GM10266 (cell line): ENCODE measurements at regions not wholly inside any gene's neighbourhood (a gene's known extent, or its start where the extent isn't known, plus 50 kb on each side); places are given as distances from the start of the nearest gene placed in this dataset.

Experiments used
- DNase-seq: peaks from one replicate; pipeline ENCODE4 v3.0.0; 2012; ENCODE audit errors: extremely low spot score
- CTCF ChIP-seq: IDR thresholded peaks from 2 replicates; pipeline ENCODE4 v1.5.1; 2012; ENCODE audit warnings: mild to moderate bottlenecking, low read depth; ENCODE audit not compliant: control insufficient read depth, insufficient read depth; ENCODE audit errors: missing control alignments

DNA sequence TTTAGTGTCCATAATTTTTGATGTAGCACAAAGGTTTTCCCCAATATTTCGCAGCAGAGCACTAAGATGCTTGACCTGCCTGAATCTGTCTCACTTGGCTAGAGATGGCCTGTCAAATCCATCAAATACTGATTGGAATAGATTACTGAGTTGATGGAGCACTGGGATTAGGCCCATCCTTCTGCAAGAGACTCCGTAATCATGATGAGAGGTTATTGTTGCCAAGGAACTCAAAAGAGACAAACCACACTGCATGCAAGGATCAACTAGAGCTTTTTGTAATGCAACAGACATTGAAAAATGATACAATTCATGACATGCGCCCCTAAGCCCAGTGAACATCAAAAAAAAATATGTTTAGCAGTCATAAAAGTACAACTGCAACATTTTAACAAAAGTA, 585.3 kb upstream of the GRAMD2B start:
- no peak for DNase-seq
- no peak for TF ChIP-seq CTCF

GRCh38 chr5:125847561-125847960, 575.6 kb upstream of the GRAMD2B start:
- TF ChIP-seq CTCF, result no peak
- DNase-seq, result no peak

- DNase-seq, result no peak
- TF ChIP-seq CTCF, result no peak
Observed at GRCh38 chr5:125848751-125849150, 574.5 kb upstream of the GRAMD2B start.

DNA sequence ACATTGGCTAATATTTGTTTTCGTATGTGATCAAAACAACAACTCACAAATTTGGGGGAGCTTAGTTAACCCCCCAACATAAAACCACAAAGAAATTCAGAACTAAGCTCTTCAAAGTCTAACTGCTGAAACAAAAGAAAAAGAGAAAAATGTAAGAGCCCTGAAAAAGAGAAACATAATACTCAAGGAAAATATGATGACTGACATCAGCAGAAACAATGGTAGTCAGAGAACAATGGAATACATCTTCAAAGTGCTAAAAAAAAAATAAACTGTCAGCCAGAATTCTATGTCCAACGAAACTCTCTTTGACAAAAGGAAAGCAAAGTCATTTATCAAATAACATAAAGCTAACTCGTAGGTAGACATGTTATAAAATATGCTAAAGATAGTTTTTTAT, 566.3 kb upstream of the GRAMD2B start:
- DNase-seq, result no peak
- TF ChIP-seq CTCF, result no peak

GRCh38 chr5:125863579-125863978, 559.6 kb upstream of the GRAMD2B start:
- no peak for DNase-seq
- no peak for TF ChIP-seq CTCF

- TF ChIP-seq CTCF, result no peak
- no peak for DNase-seq
Observed at GRCh38 chr5:125865166-125865815, 557.9 kb upstream of the GRAMD2B start.

DNA sequence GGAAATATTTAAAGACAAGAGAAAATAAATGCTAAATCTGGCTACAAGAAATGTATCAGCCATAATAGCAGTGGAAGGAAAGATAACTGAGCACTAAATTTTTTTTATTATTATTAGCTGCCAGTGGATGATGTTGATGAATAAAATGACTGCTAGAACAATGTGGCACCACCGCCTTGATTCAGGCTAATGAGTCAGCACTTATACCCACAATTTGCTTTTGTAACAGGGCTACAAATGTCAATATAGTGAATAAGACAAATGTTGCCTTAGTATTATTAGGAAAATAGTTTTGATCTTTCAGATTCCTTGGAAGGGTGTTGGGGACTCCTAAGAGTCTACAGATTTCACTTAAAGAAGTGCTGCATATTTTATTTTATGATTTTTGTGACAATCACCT, 555.2 kb upstream of the GRAMD2B start:
- TF ChIP-seq CTCF, result no peak
- DNase-seq, result no peak
